AG04450 (cell line): ENCODE measurements at regions not wholly inside any gene's neighbourhood (a gene's known extent, or its start where the extent isn't known, plus 50 kb on each side); places are given as distances from the start of the nearest gene placed in this dataset.

Experiments
- CTCF ChIA-PET: fragments of 300-600, 350-600 bp; formaldehyde crosslinking; extraction: SDS; loops from one replicate; lab custom pipeline; 2022; ENCODE audit warnings: antibody characterized with exemption, inconsistent platforms; lab: Charles Lee
- POLR2A ChIA-PET: fragments of 350-600 bp; formaldehyde crosslinking; extraction: SDS; loops from one replicate; lab custom pipeline; 2021; ENCODE audit warnings: antibody characterized with exemption, inconsistent platforms; lab: Yijun Ruan, JAX
- DNase-seq: peaks from one replicate; pipeline ENCODE4 v3.0.0-alpha.2; 2011; ENCODE audit warnings: low read depth, low spot score
- H3K27ac ChIP-seq: one replicate; pipeline ENCODE4 v1.5.1; 2012; ENCODE audit warnings: low read depth, low read length, control low read depth
- H3K27me3 ChIP-seq: one replicate; pipeline ENCODE4 v1.6.0; 2012; ENCODE audit warnings: low read length; ENCODE audit not compliant: control insufficient read depth, insufficient read depth
- H3K4me3 ChIP-seq: 2 replicates; pipeline ENCODE4 v1.5.1; 2011; ENCODE audit warnings: mild to moderate bottlenecking, low read depth, low read length, control low read depth
- H3K9me3 ChIP-seq: 2 replicates; pipeline ENCODE4 v1.5.1; 2012; ENCODE audit warnings: low read length; ENCODE audit not compliant: control insufficient read depth, insufficient read depth
- TF ChIP-seq, protein P1 (sequence below): IDR thresholded peaks from 2 replicates; pipeline ENCODE4 v1.5.1; 2011; ENCODE audit warnings: low read depth, low read length, control low read depth, inconsistent platforms

DNA sequence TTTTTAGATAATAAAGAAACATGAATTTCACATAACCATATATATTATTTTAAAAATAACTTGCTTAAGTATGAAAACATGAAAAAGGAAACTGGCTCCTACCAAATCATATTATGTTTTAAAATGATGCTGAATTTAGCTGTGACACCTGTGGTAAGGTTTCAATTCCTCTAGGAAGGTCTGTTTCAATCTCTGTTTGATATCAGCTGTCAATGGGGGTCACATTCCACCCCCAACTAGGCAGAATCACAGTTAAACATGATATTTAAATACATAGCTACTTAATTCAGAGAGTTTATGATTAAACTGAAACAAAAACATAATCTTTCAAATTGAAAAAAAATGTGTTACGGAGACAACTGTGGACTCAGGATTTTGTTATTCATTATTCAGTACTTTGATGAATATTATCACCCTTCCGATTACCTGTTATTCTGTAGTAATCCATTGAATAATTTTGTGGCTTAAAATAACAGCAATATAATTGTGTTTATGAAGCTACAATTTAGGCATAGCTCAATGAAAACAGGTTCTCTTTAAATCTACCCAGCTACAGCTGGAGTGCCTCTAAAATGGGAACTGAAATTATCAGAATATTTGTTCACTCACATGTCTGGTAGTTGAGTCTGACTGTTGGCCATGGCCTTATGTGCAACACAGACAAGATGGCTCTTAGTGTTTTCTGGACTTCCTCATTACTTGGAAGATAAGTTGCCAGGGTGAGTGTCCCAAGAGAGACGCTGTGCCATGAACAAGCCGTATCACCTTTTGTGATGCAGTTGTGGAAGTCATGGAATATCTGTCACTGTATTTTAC, 244.6 kb upstream of the ANO3 start:
- Histone ChIP-seq H3K27ac (no peak overlapping the region), H3K27me3 (no peaks in the 10 kb centered on the region), H3K9me3 (no peaks in the 10 kb centered on the region), H3K4me3 (no peak overlapping the region)
- CTCF ChIA-PET, result interaction anchor here (2.6 kb wide), 1 partner anchor 105 kb away, joined by 7 read pairs; no protein-coding TSS in a partner anchor
- TF ChIP-seq, protein P1, sequence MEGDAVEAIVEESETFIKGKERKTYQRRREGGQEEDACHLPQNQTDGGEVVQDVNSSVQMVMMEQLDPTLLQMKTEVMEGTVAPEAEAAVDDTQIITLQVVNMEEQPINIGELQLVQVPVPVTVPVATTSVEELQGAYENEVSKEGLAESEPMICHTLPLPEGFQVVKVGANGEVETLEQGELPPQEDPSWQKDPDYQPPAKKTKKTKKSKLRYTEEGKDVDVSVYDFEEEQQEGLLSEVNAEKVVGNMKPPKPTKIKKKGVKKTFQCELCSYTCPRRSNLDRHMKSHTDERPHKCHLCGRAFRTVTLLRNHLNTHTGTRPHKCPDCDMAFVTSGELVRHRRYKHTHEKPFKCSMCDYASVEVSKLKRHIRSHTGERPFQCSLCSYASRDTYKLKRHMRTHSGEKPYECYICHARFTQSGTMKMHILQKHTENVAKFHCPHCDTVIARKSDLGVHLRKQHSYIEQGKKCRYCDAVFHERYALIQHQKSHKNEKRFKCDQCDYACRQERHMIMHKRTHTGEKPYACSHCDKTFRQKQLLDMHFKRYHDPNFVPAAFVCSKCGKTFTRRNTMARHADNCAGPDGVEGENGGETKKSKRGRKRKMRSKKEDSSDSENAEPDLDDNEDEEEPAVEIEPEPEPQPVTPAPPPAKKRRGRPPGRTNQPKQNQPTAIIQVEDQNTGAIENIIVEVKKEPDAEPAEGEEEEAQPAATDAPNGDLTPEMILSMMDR, result no peak
- POLR2A ChIA-PET, result no interaction called here
- DNase-seq, result no peak

DNA sequence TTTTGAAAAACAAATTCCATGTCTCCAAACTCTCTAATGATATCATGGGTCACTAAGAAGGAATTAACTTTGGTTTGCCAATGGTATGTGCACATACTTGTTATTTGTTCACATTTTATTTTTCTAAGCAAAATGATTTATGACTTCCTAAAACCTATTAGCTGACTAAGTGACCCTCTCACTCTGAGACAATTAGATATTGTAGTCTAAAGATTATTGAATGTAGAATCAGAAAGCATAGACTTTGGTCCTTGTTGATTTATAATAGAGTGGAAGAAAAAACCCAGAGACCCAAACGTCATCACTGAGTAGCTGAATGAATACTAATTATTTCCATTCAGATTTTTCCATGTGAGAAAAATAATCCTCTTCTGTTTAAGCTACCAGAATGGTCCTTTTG, 243.5 kb upstream of the ANO3 start:
- Histone ChIP-seq H3K9me3 (no peaks in the 10 kb centered on the region), H3K4me3 (no peak overlapping the region), H3K27me3 (no peaks in the 10 kb centered on the region), H3K27ac (no peak overlapping the region)
- ChIA-PET CTCF (no interaction called here), POLR2A (interaction anchor here (0.6 kb wide), 1 partner anchor 22 kb away, joined by 3 read pairs; no protein-coding TSS in a partner anchor)
- no peak for DNase-seq
- TF ChIP-seq, protein P1, result no peak

DNA sequence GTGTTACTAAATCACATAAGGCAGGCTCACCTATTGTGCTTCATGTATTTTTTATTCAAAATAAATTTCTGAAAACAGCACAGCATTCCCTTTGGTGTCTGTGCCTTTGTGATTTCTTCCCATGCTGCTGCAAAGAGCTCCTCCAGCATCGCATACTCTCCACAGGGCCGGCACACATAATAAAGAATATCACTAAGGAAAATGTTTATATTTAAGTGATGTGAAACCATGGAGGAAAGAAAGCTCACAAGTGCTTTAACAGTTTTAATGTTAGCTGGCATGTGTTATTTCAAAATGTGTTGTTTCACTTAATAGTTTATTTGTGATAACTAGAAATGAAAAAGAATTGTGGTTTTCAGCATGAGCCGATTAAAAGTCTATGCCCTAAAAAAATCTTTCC, 241.3 kb upstream of the ANO3 start:
- H3K9me3 ChIP-seq, result no peaks in the 10 kb centered on the region
- DNase-seq, result no peak
- H3K4me3 ChIP-seq, result no peak overlapping the region
- H3K27ac ChIP-seq, result no peak overlapping the region
- ChIA-PET CTCF (interaction anchor here (1.3 kb wide), 1 partner anchor 108 kb away, joined by 3 read pairs; no protein-coding TSS in a partner anchor), POLR2A (no interaction called here)
- H3K27me3 ChIP-seq, result no peaks in the 10 kb centered on the region
- TF ChIP-seq, protein P1, result no peak

DNA sequence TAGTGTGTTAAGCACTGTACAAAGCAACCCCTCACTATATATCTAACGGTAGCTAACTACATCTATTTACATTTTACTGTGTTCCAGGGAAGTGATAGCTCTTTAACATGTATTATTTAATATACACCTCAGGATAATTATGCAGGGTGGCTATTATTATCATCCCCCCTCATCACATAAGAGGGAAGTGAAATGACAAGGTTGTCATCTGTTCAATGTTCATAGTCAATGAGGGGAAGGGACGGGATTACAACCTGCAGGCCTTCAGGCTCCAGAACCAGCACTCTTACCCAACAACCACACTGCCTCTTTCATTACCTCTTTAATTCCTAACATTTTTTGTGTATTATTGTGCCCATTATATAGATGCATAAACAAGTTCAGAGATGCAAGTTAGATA, 238.7 kb upstream of the ANO3 start:
- POLR2A ChIA-PET, result no interaction called here
- H3K4me3 ChIP-seq, result no peak overlapping the region
- H3K27me3 ChIP-seq, result no peaks in the 10 kb centered on the region
- H3K27ac ChIP-seq, result no peak overlapping the region
- DNase-seq, result no peak
- no peaks in the 10 kb centered on the region for H3K9me3 ChIP-seq
- TF ChIP-seq, protein P1, result no peak
- CTCF ChIA-PET, result interaction anchor here (0.7 to 1.2 kb wide), 3 partner anchors 41 to 111 kb away, joined by 3 read pairs; no protein-coding TSS in a partner anchor

DNA sequence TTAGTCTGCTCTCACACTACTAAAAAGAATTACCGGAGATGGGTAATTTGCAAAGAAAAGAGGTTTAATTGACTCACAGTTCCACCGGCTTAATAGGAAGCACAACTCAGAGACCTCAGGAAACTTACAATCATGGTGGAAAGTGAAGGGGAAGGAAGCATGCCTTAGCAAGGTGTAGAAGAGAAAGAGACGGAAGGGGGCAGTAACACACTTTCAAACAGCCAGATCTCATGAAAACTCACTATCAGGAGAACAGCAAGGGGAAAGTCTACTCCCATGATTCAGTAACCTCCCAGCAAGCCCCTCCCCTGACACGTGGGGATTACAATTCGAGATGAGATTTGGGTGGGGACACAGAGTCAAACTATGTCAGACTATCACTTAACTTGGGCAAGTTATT, 236.6 kb upstream of the ANO3 start:
- no peak for DNase-seq
- CTCF ChIA-PET, result no interaction called here
- Histone ChIP-seq H3K27me3 (no peaks in the 10 kb centered on the region), H3K27ac (no peak overlapping the region), H3K9me3 (no peaks in the 10 kb centered on the region), H3K4me3 (no peak overlapping the region)
- POLR2A ChIA-PET, result no interaction called here
- TF ChIP-seq, protein P1, result no peak
